HG03521 (cell line): ENCODE measurements at regions not wholly inside any gene's neighbourhood (a gene's known extent, or its start where the extent isn't known, plus 50 kb on each side); places are given as distances from the start of the nearest gene placed in this dataset.

ENCODE experiments used
- ATAC-seq: cut with Tn5 transposase; IDR thresholded peaks from one replicate; pipeline ENCODE4 v1.9.1; 2021; ENCODE audit warnings: mild to moderate bottlenecking, moderate library complexity; ENCODE audit not compliant: unreplicated experiment

GRCh38 chr16:65500919-65501318, 379.1 kb upstream of the CDH11 start:
- no peak for ATAC-seq

DNA sequence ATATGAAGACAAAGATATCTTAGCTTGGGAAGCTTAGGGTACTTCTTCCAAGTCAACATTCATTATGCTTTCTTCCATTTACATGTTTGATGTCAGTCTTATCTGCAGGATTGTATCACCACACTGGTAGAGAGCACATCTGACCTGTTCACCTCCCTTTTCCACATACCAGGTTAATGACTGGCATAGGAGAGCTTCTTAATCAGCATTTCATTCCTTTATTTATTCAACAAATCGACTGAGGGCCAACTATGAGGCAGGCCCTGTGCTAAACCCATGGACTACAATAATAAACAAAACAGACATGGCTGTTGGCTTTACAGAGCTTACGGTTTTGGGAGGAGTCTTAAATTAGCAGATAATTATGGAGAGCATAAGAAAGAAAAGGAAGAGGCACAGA, 378.1 kb upstream of the CDH11 start:
- no peak for ATAC-seq

DNA sequence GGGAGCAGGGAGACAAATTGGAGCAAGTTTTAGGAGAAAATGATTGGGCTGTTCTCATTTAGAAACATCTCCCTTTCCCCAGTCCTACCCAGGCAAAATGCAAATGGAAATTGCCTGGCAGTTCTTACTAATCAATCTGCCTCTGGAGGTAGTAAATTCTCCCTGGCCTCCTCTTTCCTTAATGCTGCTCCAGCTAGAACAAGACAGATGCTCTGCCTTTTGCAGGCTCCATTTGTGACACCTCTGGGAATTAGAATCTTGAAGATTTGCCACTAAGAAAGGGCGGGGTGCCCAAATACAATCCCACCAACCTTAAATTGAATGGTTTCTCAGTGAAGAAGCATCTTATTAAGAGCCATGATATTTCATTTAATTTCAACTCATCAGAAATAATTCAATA, 377.7 kb upstream of the CDH11 start:
- ATAC-seq = no peak

DNA sequence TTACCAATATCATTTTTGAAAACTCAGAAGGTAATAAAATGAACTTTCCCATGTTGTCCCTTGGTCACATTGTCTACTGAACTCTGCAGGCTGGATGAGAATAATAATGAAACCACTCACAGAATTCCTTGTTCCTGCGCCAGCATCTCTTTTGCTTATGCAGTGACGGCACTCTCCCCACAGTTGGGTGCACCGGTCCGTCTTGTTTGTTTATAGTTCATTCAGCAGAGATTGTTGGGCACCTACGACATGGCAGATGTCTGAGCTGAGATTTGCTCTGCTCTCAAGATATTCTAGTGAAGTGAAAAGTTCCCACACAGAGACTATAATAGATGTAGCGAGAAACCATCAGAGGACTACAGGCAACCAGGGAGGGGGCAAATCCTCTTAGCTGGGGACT, 375.7 kb upstream of the CDH11 start:
- no peak for ATAC-seq

GRCh38 chr16:65495106-65495505, 373.2 kb upstream of the CDH11 start:
- no peak for ATAC-seq

GRCh38 chr16:65494609-65495008, 372.7 kb upstream of the CDH11 start:
- no peak for ATAC-seq

GRCh38 chr16:65494080-65494479, 372.2 kb upstream of the CDH11 start:
- no peak for ATAC-seq

DNA sequence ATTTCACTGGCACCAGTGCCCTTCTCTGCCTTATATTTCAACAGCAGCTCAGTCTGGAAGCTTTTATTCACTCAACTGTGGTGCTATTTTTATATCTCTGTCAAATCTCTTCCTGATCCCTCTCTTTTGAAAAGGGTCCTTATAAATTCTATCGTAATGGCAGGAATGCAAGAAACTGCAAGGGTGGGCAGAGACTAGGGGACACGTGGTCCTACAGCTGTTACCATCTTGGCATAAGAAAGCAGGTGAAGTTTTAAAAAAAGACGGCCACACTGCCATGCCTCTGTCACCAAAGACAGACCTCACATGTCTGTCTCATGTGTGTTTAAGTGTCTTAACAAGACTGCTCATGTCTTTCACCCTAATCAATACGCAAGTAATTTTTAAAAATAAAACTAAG, 368.4 kb upstream of the CDH11 start:
- ATAC-seq = no peak

DNA sequence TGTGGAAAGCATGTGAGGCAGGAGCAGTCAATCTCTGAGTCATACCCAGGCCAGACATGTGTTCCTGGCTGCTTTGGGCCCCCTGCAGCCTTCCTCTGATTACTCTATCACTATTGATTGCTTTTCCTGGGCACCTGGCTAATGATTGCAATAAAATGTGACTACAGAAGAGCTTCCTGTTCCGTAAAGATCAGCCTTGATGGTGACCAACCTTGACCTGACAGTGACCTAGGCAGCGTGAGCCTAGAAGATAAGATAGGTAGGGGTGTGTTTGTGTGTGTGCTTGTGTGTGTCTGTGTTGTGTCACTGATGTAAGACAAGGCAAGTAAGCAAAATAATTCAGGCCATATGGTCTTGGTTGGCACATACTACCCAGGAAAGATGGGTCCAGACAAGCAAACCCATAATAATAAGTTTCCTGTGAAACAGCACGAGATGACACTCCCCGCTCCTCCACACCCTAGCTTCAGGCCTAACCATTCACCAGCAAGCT, 367.7 kb upstream of the CDH11 start:
- ATAC-seq = no peak

DNA sequence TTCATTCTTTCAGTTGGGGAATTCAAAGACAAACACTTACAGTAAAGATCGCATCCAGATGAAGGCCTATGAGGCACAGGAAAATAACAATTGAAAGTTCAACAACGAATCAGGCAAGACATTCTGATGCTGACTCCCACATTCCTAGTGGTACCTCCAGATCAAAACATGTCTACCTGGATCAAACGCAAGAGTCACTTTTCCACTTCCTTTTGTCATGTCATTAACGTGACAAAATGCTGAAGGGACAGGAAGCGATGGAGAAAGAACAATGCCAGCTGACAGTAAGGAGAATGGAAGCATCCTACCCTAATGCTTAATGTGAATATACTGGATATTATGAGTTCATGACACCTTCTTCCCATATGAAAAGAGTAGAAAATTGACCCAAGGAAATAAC, 365.4 kb upstream of the CDH11 start:
- no peak for ATAC-seq

GRCh38 chr16:65481956-65482355, 360.1 kb upstream of the CDH11 start:
- ATAC-seq = no peak

DNA sequence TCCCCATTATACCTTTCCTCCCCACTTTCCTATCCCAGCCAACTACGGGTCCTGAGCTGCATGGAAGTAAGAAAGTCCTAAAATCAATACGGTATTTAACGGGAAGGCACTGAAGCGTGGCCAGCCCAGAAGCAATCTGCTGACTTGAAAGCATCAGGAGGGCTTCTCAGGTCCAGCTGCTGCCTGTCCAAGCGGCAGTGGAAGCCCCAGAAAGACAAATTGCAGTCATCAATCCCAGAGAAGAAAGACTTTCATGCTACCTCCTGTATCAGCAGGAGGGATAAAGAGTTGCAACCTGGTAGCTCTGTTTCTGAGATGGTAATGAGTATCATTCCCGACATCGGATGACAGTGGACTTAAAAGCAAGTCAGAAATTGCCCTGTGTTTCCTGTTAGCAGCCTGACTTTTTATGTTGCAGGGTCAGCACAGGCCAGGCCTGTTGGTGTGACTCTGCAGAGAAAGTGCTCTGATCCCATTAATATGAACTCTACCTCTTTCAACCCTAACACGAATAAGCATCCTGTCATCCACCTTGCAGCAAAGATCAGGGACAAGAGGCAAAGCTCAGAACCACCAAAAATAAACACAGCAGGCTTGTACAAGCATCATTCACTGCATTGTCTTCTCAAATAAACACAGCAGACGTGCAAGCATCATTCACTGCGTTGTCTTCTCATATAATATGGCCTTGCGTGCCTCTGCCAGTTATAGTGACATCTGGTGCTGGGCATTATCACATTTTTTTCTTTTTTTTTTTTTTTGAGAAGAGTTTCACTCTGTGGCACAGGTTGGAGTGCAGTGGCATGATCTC, 358.6 kb upstream of the CDH11 start:
- no peak for ATAC-seq

DNA sequence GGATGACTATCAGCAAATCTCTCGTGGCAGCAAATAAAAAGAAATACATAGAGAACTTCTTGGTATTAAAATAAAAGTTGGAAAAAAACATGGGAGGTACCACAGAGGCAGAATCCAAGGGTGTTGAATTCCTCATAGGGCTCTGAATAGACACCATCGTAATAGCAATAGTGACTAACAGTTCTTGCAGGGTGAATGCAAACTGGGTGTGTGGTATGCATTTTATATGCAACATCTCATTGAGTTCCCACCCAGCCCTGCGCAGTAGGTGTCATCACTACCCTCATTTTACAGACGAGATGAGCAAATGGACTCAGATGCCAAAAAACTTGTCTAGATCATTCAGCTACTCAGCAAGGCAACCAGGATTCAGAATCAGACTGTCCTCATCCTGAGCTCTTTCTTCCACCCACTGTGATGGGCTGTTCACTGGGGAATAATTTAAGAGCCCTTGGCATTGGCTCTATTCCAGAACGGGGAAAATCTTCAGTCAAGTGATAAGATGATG, 354.6 kb upstream of the CDH11 start:
- no peak for ATAC-seq

- ATAC-seq = no peak
Observed at GRCh38 chr16:65473699-65474098, 351.8 kb upstream of the CDH11 start.

GRCh38 chr16:65469116-65469515, 347.3 kb upstream of the CDH11 start:
- ATAC-seq = no peak

- no peak for ATAC-seq
Observed at GRCh38 chr16:65468133-65468532, 346.3 kb upstream of the CDH11 start.

GRCh38 chr16:65463652-65464260, 341.9 kb upstream of the CDH11 start:
- no peak for ATAC-seq

- ATAC-seq = no peak
Observed at GRCh38 chr16:65457084-65457483, 335.2 kb upstream of the CDH11 start.

- no peak for ATAC-seq
Observed at GRCh38 chr16:65455761-65456160, 333.9 kb upstream of the CDH11 start.

DNA sequence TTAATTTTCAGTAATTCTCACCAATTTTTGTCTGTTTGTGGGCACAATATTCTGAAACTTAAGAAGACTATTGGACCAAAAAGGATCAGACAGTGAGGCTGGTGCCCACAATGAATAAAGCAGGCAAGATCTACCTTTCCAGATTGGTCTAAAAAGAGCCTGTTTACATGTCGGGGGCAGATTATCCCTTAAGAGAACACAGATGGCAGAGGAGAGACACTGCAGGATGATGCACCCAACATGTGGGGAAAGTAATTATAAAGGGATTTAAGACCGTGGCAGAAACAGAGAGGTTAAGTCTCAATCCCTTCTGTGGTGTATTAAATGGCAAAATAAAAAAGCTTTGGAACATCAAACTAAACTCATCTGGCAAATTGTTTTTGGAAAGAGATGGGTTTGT, 331.8 kb upstream of the CDH11 start:
- ATAC-seq = no peak

- no peak for ATAC-seq
Observed at GRCh38 chr16:65449526-65449925, 327.7 kb upstream of the CDH11 start.

DNA sequence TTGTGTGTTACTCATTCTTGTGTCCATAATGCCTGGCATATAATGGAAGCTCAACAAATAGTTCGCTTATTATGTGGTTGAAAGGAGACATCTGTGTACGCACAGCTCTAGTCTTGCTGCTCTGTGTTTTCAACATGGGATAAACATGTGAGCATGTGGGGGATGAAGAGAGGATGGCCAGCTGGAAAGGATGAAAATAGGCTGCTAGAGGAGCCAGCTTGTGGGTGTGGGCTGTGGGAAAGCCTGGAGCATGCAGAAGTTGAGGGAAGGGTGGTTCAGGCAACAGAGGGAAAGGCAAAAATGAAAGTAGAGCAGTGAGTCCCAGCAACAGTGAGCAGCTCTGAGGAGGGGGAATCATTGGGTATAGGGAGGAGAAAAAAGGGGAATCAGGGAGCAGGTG, 324.6 kb upstream of the CDH11 start:
- no peak for ATAC-seq
